ENCODE measurements at regions not wholly inside any gene's neighbourhood (a gene's known extent, or its start where the extent isn't known, plus 50 kb on each side); places are given as distances from the start of the nearest gene placed in this dataset.

GRCh38 chr1:73811798-73812197, 386.2 kb downstream of the LRRIQ3 start:
- Histone ChIP-seq H3K27ac (ENCODE audit: control insufficient read depth, insufficient read depth) (no peak overlapping the region), H3K27me3 (replicated peaks in 1 of 2; ENCODE audit: control insufficient read depth in 2 of 2, insufficient read depth in 2 of 2, low read length in 1 of 2) (no peaks in the 10 kb centered on the region), H4K20me1 (ENCODE audit: control insufficient read depth, insufficient read depth) (no peaks in the 10 kb centered on the region), H3K36me3 (ENCODE audit: control insufficient read depth in 2 of 2, insufficient read depth in 2 of 2, low read length in 1 of 2) (no peaks in the 10 kb centered on the region), H2AFZ (ENCODE audit: control insufficient read depth, low read depth, low read length) (no peak overlapping the region), H3K4me1 (ENCODE audit: control insufficient read depth, insufficient read depth, low read length) (no peaks in the 10 kb centered on the region), H3K79me2 (ENCODE audit: control insufficient read depth, insufficient read depth, low read length) (no peaks in the 10 kb centered on the region), H3K9ac (ENCODE audit: control insufficient read depth, insufficient read depth, low read length) (no peak overlapping the region), H3K9me3 (replicated peaks; ENCODE audit: control insufficient read depth, insufficient read depth, low read length) (no peaks in the 10 kb centered on the region), H3K4me3 (no peak overlapping the region), H3K4me2 (ENCODE audit: control insufficient read depth, insufficient read depth) (no peak overlapping the region)
- intact Hi-C loops (cut with micrococcal nuclease; ENCODE audit: unreplicated experiment), result no loop called here
- FAIRE-seq (no peak), DNase-seq (ENCODE audit: low read depth, low spot score) (no peak), ATAC-seq (no peak)
- ChIA-PET POLR2A (no interaction called here), RAD21 (ENCODE audit: unreplicated experiment) (no interaction called here), SMC1A (ENCODE audit: uncharacterized antibody, unreplicated experiment) (no interaction called here), CTCF (no interaction called here)
- WGBS (ENCODE audit: insufficient coverage, insufficient replicate concordance, low lambda C conversion rate, missing lambda C conversion rate), result 4% methylated on average over 3 of the region's 3 CpGs
- in situ Hi-C loops (cut with MboI), result no loop called here
- TF ChIP-seq E4F1 (IDR thresholded peaks at IDR 0.05; ENCODE audit: borderline replicate concordance, partially characterized antibody) (no peak), ETV6 (conservative IDR thresholded peaks at IDR 0.05 in 1 of 2, IDR thresholded peaks at IDR 0.05 in 1 of 2; ENCODE audit: borderline replicate concordance in 1 of 2, low read depth in 1 of 2) (no peak), SP1 (IDR thresholded peaks at IDR 0.05; ENCODE audit: low read depth, low read length) (no peak), SMAD1 (IDR thresholded peaks at IDR 0.05; ENCODE audit: low read depth, partially characterized antibody) (no peak), ATF2 (IDR thresholded peaks at IDR 0.05; ENCODE audit: low read length) (no peak)
- no TSS peak for BruUV-seq (replicated peaks)
